A549 (cell line): ENCODE measurements at regions not wholly inside any gene's neighbourhood (a gene's known extent, or its start where the extent isn't known, plus 50 kb on each side); places are given as distances from the start of the nearest gene placed in this dataset.

ENCODE experiments used
- ATAC-seq, 2 experiments: fragments of 200-7000 bp in 1 of 2; fragments of >200 bp in 1 of 2; cut with Nextera tagmentation in 1 of 2; cut with Tn5 transposase in 1 of 2; 3 replicates each; pipeline versions ENCODE4 v1.8.0 to v1.9.1; 2018 to 2020; ENCODE audit warnings: mild to moderate bottlenecking in 1 of 2, moderate library complexity in 1 of 2
- CTCF ChIA-PET: fragments of 300-600 bp; sonication (Branson Sonifier 250); formaldehyde crosslinking; extraction: SDS; loops from one replicate; lab custom pipeline; 2021; ENCODE audit warnings: antibody characterized with exemption, inconsistent platforms; lab: Yijun Ruan, JAX
- POLR2A ChIA-PET: fragments of 350-600 bp; formaldehyde crosslinking; extraction: SDS; loops from one replicate; lab custom pipeline; 2021; ENCODE audit warnings: antibody characterized with exemption, inconsistent platforms; lab: Yijun Ruan, JAX
- DNase-seq, 2 experiments: peaks; one replicate each; pipeline versions ENCODE4 v3.0.0 to v3.0.0-alpha.2; 2011 to 2016; ENCODE audit warnings: low read depth in 1 of 2, low spot score in 1 of 2
- FAIRE-seq: peaks from 2 replicates; lab custom pipeline; 2011; peaks lifted over from hg19 to GRCh38; lab: Jason Lieb, UNC
- H3K27ac ChIP-seq, 2 experiments: fragments of >200 bp; sonication (Bioruptor Twin); formaldehyde crosslinking; 3 replicates each; pipeline ENCODE4 v1.5.1; 2016 to 2017
- H3K4me1 ChIP-seq: fragments of >200 bp; sonication (Bioruptor Twin); formaldehyde crosslinking; 3 replicates; pipeline ENCODE4 v1.6.1; 2016
- H3K4me2 ChIP-seq: fragments of >200 bp; sonication (Bioruptor Twin); formaldehyde crosslinking; 3 replicates; pipeline ENCODE4 v1.6.1; 2016
- H3K4me3 ChIP-seq: fragments of >200 bp; sonication (Bioruptor Twin); formaldehyde crosslinking; 3 replicates; pipeline ENCODE4 v1.5.1; 2016
- H3K9me3 ChIP-seq: fragments of >200 bp; sonication (Bioruptor Twin); formaldehyde crosslinking; 3 replicates; pipeline ENCODE4 v1.6.1; 2016
- BHLHE40 ChIP-seq: IDR thresholded peaks from 2 replicates; pipeline ENCODE4 v1.6.1; 2012; ENCODE audit warnings: low read depth, low read length, inconsistent platforms
- CEBPB ChIP-seq, 2 experiments: fragments of >200 bp in 1 of 2; sonication (Bioruptor Twin) in 1 of 2; formaldehyde crosslinking in 1 of 2; IDR thresholded peaks; 2 replicates each; pipeline ENCODE4 v1.6.1; 2012 to 2016
- EHMT2 ChIP-seq: fragments of 200-600 bp; sonication (generic); IDR thresholded peaks from 2 replicates; pipeline ENCODE4 v1.6.1; 2016; ENCODE audit warnings: antibody characterized with exemption, low read depth, mild to moderate bottlenecking, moderate library complexity
- HEYL ChIP-seq: fragments of 250-450 bp; sonication (Bioruptor Pico); IDR thresholded peaks from 2 replicates; pipeline ENCODE4 v1.8.0; 2021; ENCODE audit warnings: mild to moderate bottlenecking, moderate library complexity
- HOXB13 ChIP-seq: fragments of 250-450 bp; sonication (Bioruptor Pico); IDR thresholded peaks from 2 replicates; pipeline ENCODE4 v1.5.0; 2020; ENCODE audit warnings: low read depth, mild to moderate bottlenecking, moderate library complexity
- KDM5A ChIP-seq: fragments of 200-600 bp; sonication (generic); IDR thresholded peaks from 2 replicates; pipeline ENCODE4 v1.6.1; 2016; ENCODE audit warnings: antibody characterized with exemption, mild to moderate bottlenecking
- POLR2AphosphoS2 ChIP-seq: conservative IDR thresholded peaks from 2 replicates; pipeline ENCODE4 v1.6.1; 2012; ENCODE audit warnings: low read length, improper control_type of control experiment, inconsistent platforms
- RAD21 ChIP-seq, 2 experiments: fragments of >200 bp in 1 of 2; sonication (Bioruptor Twin) in 1 of 2; formaldehyde crosslinking in 1 of 2; IDR thresholded peaks in 1 of 2; conservative IDR thresholded peaks in 1 of 2; 2 replicates in 1 of 2; 3 replicates in 1 of 2; pipeline ENCODE4 v1.6.1; 2012 to 2018; ENCODE audit warnings: inconsistent platforms in 1 of 2
- RARB ChIP-seq: fragments of 250-450 bp; sonication (Bioruptor Pico); IDR thresholded peaks from 2 replicates; pipeline ENCODE4 v1.8.0; 2021; ENCODE audit warnings: mild to moderate bottlenecking, moderate library complexity
- RCOR1 ChIP-seq: fragments of 150-350 bp; IDR thresholded peaks from 2 replicates; pipeline ENCODE4 v1.6.1; 2014; ENCODE audit warnings: antibody characterized with exemption, low read length, low read depth
- SREBF2 ChIP-seq: fragments of 450-650 bp; IDR thresholded peaks from 2 replicates; pipeline ENCODE4 v1.6.1; 2014; ENCODE audit warnings: mild to moderate bottlenecking, moderate library complexity
- TFCP2L1 ChIP-seq: fragments of 250-450 bp; sonication (Bioruptor Pico); IDR thresholded peaks from 2 replicates; pipeline ENCODE4 v1.5.0; 2021; ENCODE audit warnings: mild to moderate bottlenecking
- ZSCAN20 ChIP-seq: fragments of 250-450 bp; sonication (Bioruptor Pico); IDR thresholded peaks from 2 replicates; pipeline ENCODE4 v1.8.0; 2022; ENCODE audit warnings: mild to moderate bottlenecking, moderate library complexity
- WGBS: methylation state at CpG from one replicate; pipeline ENCODE4 v1.1.6; 2017; ENCODE audit errors: missing lambda C conversion rate; 5-methylcytosine and 5-hydroxymethylcytosine counted together
- TF ChIP-seq, protein P1 (sequence below): fragments of >200 bp; sonication (Bioruptor Twin); formaldehyde crosslinking; IDR thresholded peaks from 2 replicates; pipeline ENCODE4 v1.6.1; 2016
- TF ChIP-seq, protein P2 (sequence below): IDR thresholded peaks from 2 replicates; pipeline ENCODE4 v1.6.1; 2012
- TF ChIP-seq, protein P3 (sequence below): fragments of 200-600 bp; sonication (generic); IDR thresholded peaks from 2 replicates; pipeline ENCODE4 v1.6.1; 2016; ENCODE audit warnings: antibody characterized with exemption, mild to moderate bottlenecking, moderate library complexity
- TF ChIP-seq, protein P4 (sequence below): fragments of 250-450 bp; sonication (Bioruptor Pico); IDR thresholded peaks from 2 replicates; pipeline ENCODE4 v1.5.0; 2020; ENCODE audit warnings: low read depth, mild to moderate bottlenecking, moderate library complexity

DNA sequence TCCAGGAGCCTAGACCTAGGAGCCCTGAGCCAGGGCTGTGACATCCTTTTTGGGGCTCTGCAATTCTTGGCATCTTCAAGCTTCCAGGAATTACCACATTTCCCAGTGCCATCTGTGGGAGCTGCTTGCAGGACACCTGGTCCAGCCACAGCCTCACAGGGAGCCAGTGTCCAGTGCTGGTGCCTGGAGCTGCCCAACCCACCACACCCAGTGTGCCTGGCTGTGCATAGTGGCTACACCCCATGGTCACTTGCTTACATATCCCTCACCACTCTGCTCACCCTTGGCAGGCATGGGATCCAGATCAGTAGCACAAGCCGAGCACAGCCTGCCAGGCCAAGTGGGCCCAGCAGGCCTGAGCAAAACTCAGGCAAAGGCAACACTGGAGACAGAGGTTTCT is 2151.4 kb upstream of the PCDH20 start:
- TF ChIP-seq HEYL (CRISPR knock-in tag) = no peak
- Histone ChIP-seq H3K4me3 (no peak overlapping the region), H3K27ac (no peak overlapping the region), H3K4me1 (no peaks in the 10 kb centered on the region), H3K4me2 (no peak overlapping the region), H3K9me3 (no peaks in the 10 kb centered on the region)
- POLR2A ChIA-PET = no interaction called here
- no peak for FAIRE-seq
- CTCF ChIA-PET = no interaction called here
- WGBS = no CpG with 5 or more reads among the region's 1 CpG
- ATAC-seq = no peak
- DNase-seq = no peak

DNA sequence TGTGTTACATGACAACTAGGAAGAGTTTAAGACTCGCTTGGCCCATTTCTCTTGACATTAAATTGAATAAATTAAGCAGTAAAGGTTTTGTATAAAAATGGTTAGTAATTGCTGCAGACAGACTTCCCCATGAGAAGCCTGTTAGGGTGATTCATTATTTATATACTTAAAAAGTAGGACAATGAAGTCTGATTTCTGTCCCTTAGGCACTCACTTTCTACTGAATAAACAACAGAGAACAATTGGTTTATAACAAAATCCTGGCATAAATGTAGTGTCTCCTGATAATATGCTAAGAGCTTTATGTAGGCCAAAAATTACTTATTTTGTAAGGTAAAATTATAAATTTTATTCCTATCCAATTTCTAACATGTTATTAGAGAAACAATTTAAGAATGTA is 2138.5 kb upstream of the PCDH20 start:
- DNase-seq (no peak), ATAC-seq (no peak)
- POLR2A ChIA-PET = no interaction called here
- Histone ChIP-seq H3K27ac (no peak overlapping the region), H3K9me3 (no peaks in the 10 kb centered on the region), H3K4me2 (no peak overlapping the region)
- CTCF ChIA-PET = no interaction called here
- WGBS = 42% methylated on average over 1 of the region's 1 CpG
- TF ChIP-seq, protein P1, sequence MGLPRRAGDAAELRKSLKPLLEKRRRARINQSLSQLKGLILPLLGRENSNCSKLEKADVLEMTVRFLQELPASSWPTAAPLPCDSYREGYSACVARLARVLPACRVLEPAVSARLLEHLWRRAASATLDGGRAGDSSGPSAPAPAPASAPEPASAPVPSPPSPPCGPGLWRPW = no peak
- TF ChIP-seq POLR2AphosphoS2 (no peak), SREBF2 (no peak), CEBPB (IDR thresholded peaks at IDR 0.05) (no peak), ZSCAN20 (CRISPR knock-in tag) (no peak), RAD21 (conservative IDR thresholded peaks at IDR 0.05 in 1 of 2, IDR thresholded peaks at IDR 0.05 in 1 of 2) (no peak)
- TF ChIP-seq, protein P2, sequence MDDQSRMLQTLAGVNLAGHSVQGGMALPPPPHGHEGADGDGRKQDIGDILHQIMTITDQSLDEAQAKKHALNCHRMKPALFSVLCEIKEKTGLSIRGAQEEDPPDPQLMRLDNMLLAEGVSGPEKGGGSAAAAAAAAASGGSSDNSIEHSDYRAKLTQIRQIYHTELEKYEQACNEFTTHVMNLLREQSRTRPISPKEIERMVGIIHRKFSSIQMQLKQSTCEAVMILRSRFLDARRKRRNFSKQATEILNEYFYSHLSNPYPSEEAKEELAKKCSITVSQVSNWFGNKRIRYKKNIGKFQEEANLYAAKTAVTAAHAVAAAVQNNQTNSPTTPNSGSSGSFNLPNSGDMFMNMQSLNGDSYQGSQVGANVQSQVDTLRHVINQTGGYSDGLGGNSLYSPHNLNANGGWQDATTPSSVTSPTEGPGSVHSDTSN = no peak
- TF ChIP-seq, all 56 proteins: peak for 0
- no peak for FAIRE-seq
- H3K4me1 ChIP-seq = no peaks in the 10 kb centered on the region
- H3K4me3 ChIP-seq = no peak overlapping the region

DNA sequence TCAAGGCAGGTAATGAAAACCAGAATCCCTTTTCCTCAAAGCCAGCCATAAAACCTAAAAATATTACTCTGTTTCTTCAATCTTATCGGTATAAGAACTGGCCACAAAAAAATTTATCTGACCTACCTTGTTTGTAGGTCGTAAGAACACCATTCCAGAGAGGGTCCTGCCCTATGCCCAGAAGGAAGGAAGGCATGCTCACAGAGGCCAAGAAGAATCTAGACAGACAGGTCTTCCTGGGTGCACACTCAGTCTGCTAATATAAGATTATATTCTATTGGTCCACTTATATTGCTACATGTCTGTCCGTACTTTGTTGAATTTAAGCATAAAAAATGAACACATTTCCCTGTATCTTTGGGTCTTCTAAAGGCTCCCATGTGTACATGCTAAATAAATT is 2136.1 kb upstream of the PCDH20 start:
- FAIRE-seq (no peak), DNase-seq (no peak), ATAC-seq (no peak)
- no peaks in the 10 kb centered on the region for H3K9me3 ChIP-seq
- CTCF ChIA-PET = no interaction called here
- no peak overlapping the region for H3K4me2 ChIP-seq
- POLR2A ChIA-PET = no interaction called here
- TF ChIP-seq RCOR1 = no peak
- TF ChIP-seq POLR2AphosphoS2 = no peak
- TF ChIP-seq, protein P1 = no peak
- no peak for TF ChIP-seq BHLHE40
- no peak for TF ChIP-seq EHMT2
- TF ChIP-seq, protein P3, sequence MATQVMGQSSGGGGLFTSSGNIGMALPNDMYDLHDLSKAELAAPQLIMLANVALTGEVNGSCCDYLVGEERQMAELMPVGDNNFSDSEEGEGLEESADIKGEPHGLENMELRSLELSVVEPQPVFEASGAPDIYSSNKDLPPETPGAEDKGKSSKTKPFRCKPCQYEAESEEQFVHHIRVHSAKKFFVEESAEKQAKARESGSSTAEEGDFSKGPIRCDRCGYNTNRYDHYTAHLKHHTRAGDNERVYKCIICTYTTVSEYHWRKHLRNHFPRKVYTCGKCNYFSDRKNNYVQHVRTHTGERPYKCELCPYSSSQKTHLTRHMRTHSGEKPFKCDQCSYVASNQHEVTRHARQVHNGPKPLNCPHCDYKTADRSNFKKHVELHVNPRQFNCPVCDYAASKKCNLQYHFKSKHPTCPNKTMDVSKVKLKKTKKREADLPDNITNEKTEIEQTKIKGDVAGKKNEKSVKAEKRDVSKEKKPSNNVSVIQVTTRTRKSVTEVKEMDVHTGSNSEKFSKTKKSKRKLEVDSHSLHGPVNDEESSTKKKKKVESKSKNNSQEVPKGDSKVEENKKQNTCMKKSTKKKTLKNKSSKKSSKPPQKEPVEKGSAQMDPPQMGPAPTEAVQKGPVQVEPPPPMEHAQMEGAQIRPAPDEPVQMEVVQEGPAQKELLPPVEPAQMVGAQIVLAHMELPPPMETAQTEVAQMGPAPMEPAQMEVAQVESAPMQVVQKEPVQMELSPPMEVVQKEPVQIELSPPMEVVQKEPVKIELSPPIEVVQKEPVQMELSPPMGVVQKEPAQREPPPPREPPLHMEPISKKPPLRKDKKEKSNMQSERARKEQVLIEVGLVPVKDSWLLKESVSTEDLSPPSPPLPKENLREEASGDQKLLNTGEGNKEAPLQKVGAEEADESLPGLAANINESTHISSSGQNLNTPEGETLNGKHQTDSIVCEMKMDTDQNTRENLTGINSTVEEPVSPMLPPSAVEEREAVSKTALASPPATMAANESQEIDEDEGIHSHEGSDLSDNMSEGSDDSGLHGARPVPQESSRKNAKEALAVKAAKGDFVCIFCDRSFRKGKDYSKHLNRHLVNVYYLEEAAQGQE = no peak
- no peak for TF ChIP-seq HOXB13 (CRISPR knock-in tag)
- TF ChIP-seq KDM5A = no peak
- no peak for TF ChIP-seq RARB
- TF ChIP-seq, protein P4, sequence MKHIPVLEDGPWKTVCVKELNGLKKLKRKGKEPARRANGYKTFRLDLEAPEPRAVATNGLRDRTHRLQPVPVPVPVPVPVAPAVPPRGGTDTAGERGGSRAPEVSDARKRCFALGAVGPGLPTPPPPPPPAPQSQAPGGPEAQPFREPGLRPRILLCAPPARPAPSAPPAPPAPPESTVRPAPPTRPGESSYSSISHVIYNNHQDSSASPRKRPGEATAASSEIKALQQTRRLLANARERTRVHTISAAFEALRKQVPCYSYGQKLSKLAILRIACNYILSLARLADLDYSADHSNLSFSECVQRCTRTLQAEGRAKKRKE (CRISPR knock-in tag) = no peak
- no peak for TF ChIP-seq TFCP2L1
- no peak overlapping the region for H3K4me3 ChIP-seq
- H3K4me1 ChIP-seq = no peaks in the 10 kb centered on the region
- no peak overlapping the region for H3K27ac ChIP-seq
- 36% methylated on average over 3 of the region's 3 CpGs for WGBS
